Dendritic cell treated with granulocyte-macrophage colony-stimulating factor and Interleukin-4, amounts not matched to agents 40 ng/mL and 50 ng/mL, for 4 days (primary cell): ENCODE measurements at regions not wholly inside any gene's neighbourhood (a gene's known extent, or its start where the extent isn't known, plus 50 kb on each side); places are given as distances from the start of the nearest gene placed in this dataset.
"Not testable (repeated sequence)": the region's sequence is repeated elsewhere in the genome, so short reads cannot be mapped to it uniquely, and the experiment has no call there.

Experiments
- H3K27ac Mint-ChIP-seq: one replicate; pipeline ENCODE4 v1.8.0; 2022; ENCODE audit warnings: mild to moderate bottlenecking, mixed read lengths
- H3K27me3 Mint-ChIP-seq: one replicate; pipeline ENCODE4 v1.8.0; 2022; ENCODE audit warnings: mild to moderate bottlenecking, mixed read lengths
- H3K36me3 Mint-ChIP-seq: one replicate; pipeline ENCODE4 v1.8.0; 2022; ENCODE audit warnings: low read depth, mixed read lengths
- H3K4me1 Mint-ChIP-seq: one replicate; pipeline ENCODE4 v1.8.0; 2022; ENCODE audit warnings: low read depth, mixed read lengths
- H3K4me3 Mint-ChIP-seq: one replicate; pipeline ENCODE4 v1.8.0; 2022; ENCODE audit warnings: mild to moderate bottlenecking, moderate library complexity, mixed read lengths
- H3K9me3 Mint-ChIP-seq: one replicate; pipeline ENCODE4 v1.8.0; 2022; ENCODE audit warnings: mixed read lengths
- intact Hi-C: fragments of 100-400 bp; cut with micrococcal nuclease; formaldehyde crosslinking; loops from one replicate; pipeline ENCODE4 v1.15.0; 2022

DNA sequence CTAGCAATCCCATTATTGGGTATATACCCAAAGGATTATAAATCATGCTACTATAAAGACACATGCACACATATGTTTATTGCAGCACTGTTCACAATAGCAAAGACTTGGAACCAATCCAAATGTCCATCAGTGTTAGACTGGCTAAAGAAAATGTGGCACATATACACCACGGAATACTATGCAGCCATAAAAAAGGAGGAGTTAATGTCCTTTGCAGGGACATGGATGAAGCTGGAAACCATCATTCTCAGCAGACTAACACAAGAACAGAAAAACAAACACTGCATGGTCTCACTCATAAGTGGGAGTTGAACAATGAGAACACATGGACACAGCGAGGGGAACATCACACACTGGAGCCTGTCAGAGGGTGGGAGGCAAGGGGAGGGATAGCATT lies 113.4 kb upstream of the HEY2 start:
- H3K4me1 Mint-ChIP-seq, H3K27ac Mint-ChIP-seq, H3K27me3 Mint-ChIP-seq, H3K4me3 Mint-ChIP-seq, H3K9me3 Mint-ChIP-seq, H3K36me3 Mint-ChIP-seq, intact Hi-C loops: not testable (repeated sequence)

DNA sequence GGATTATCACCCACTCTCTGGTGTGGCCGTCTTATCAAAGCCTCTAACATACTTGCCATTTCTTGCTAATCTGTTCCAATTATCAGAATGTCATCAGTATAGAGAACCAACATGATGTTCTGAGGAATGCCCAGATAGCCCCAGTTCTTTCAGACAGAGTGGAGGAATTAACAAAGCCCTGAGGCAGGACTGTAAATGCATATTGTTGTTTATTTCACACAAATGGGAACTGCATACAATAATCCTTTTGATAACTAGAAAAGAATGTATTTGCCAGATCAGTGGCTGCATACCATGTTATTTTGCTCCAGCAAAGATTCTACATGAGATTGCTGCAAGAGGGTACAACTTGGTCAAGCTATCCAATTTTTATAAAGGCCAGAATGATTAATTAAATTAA lies 112.8 kb upstream of the HEY2 start:
- Mint-ChIP-seq H3K27ac (no peak overlapping the region), H3K27me3 (no peaks in the 10 kb centered on the region), H3K4me3 (no peak overlapping the region), H3K4me1 (no peaks in the 10 kb centered on the region), H3K9me3 (no peaks in the 10 kb centered on the region), H3K36me3 (no peaks in the 10 kb centered on the region)
- intact Hi-C loops, result no loop called here

- H3K9me3 Mint-ChIP-seq, result no peaks in the 10 kb centered on the region
- H3K4me3 Mint-ChIP-seq, result no peak overlapping the region
- intact Hi-C loops, result no loop called here
- H3K4me1 Mint-ChIP-seq, result no peaks in the 10 kb centered on the region
- no peaks in the 10 kb centered on the region for H3K27me3 Mint-ChIP-seq
- H3K36me3 Mint-ChIP-seq, result no peaks in the 10 kb centered on the region
- no peak overlapping the region for H3K27ac Mint-ChIP-seq
Measured at GRCh38 chr6:125637207-125637606, 112.2 kb upstream of the HEY2 start.

DNA sequence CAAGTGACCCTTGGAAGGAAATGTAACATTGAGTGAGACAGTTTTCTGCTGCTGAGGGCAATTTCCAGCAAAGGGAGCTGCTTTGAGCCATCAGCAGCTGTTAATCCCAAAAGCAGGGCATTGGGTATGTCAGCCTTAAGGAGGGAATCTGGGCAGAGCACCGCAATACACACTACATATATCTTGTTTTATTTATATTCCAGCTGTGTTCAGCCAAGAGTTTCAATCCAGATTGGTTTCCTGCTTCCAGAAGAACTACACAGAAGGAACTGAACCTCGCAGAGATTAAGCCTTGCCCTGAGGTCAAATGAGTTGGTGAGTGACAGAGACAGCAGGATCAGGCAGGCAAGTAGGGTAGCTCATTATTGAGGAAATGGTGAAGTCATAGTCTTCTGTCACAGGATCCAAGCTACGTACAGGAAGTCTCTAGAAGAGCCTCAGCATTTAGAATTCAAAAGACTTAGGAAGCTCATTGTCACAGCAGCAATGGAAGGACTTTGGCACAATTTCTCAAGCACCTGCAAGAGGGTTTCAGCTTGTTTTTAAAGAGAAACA lies 109.9 kb upstream of the HEY2 start:
- intact Hi-C loops, result no loop called here
- Mint-ChIP-seq H3K9me3 (no peaks in the 10 kb centered on the region), H3K4me1 (no peaks in the 10 kb centered on the region), H3K36me3 (no peaks in the 10 kb centered on the region), H3K27me3 (no peaks in the 10 kb centered on the region), H3K27ac (no peak overlapping the region), H3K4me3 (no peak overlapping the region)

DNA sequence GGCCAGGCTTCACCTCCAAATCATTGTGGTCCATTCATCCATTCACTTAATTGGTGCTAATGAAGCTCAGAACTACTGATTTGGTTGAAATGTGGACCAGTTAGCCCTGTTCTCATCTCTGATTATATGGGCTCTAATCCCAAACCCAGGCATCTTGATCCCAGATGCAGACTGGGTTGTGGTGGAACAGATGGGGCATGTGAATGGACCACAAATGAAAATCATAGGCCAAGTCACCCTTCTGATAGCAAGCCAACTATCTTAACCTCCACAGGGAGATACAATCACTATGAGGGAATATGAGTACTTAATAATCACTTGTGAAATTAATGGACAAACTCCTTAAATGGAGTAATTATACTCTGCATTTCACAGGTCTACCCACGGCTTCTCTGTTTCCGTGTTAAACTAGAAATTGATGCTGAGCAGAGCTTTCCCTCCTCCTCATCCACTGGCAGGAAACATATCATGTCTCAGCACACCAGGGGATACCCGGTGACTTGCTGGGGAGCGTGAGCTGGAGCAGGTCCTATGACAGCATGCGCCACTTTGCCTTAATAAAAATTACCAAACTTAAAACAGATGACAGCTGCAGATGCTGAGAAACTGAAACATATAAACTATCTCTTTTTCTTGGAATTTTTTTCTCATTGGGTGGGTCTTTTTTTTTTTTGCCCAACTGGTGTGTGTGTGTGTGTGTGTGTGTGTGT lies 108.8 kb upstream of the HEY2 start:
- Mint-ChIP-seq H3K36me3 (no peaks in the 10 kb centered on the region), H3K4me1 (no peaks in the 10 kb centered on the region), H3K27me3 (no peaks in the 10 kb centered on the region), H3K9me3 (no peaks in the 10 kb centered on the region), H3K27ac (no peak overlapping the region), H3K4me3 (no peak overlapping the region)
- intact Hi-C loops, result no loop called here

- H3K27me3 Mint-ChIP-seq, H3K36me3 Mint-ChIP-seq, H3K9me3 Mint-ChIP-seq, intact Hi-C loops, H3K27ac Mint-ChIP-seq, H3K4me3 Mint-ChIP-seq, H3K4me1 Mint-ChIP-seq: not testable (repeated sequence)
Measured at GRCh38 chr6:125643967-125644661, 105.3 kb upstream of the HEY2 start.

GRCh38 chr6:125647391-125647790 lies 102.0 kb upstream of the HEY2 start:
- Mint-ChIP-seq H3K4me3 (no peak overlapping the region), H3K9me3 (no peaks in the 10 kb centered on the region), H3K27ac (no peak overlapping the region), H3K36me3 (no peaks in the 10 kb centered on the region), H3K4me1 (no peaks in the 10 kb centered on the region), H3K27me3 (no peaks in the 10 kb centered on the region)
- intact Hi-C loops, result no loop called here

DNA sequence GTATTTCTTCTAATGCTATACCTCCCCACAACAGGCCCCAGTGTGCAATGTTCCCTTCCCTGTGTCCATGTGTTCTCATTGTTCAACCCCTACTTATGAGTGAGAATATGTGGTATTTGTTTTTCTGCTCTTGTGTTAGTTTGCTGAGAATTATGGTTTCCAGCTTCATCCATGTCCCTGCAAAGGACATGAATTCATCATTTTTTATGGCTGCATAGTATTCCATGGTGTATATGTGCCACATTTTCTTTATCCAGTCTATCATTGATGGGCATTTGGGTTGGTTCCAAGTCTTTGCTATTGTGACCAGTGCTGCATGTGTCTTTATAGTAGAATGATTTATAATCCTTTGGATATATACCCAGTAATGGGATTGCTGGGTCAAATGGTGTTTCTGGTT lies 95.7 kb upstream of the HEY2 start:
- H3K4me3 Mint-ChIP-seq, H3K36me3 Mint-ChIP-seq, intact Hi-C loops, H3K27me3 Mint-ChIP-seq, H3K4me1 Mint-ChIP-seq, H3K27ac Mint-ChIP-seq, H3K9me3 Mint-ChIP-seq: not testable (repeated sequence)

GRCh38 chr6:125655511-125655910 lies 93.9 kb upstream of the HEY2 start:
- Mint-ChIP-seq H3K4me1 (no peaks in the 10 kb centered on the region), H3K4me3 (no peak overlapping the region), H3K9me3 (no peaks in the 10 kb centered on the region), H3K27ac (no peak overlapping the region), H3K36me3 (no peaks in the 10 kb centered on the region), H3K27me3 (no peaks in the 10 kb centered on the region)
- intact Hi-C loops, result no loop called here

GRCh38 chr6:125656287-125656870 lies 93.1 kb upstream of the HEY2 start:
- H3K36me3 Mint-ChIP-seq, result no peaks in the 10 kb centered on the region
- intact Hi-C loops, result no loop called here

DNA sequence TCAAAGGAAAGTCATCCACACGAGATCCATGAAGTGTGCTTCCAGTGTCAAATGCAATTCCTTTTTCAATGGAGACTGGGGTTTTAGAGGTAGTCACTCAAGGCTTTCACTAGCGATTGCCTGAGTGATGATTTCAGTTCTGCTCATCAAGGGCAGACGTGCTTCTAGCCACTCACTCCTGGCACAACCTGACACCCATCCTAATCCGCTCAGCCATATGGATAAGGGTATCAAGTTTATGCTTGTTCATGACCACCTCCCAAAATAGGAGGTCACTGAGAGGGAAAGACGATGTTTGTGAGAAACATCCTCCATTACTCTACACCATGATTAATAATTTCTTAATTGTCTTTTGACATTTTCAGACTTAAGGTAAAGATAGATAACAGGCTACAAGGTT lies 91.3 kb upstream of the HEY2 start:
- no peaks in the 10 kb centered on the region for H3K27me3 Mint-ChIP-seq

More at GRCh38 chr6:125656287-125656870, 93.1 kb upstream of the HEY2 start:
- Mint-ChIP-seq H3K4me1 (no peaks in the 10 kb centered on the region), H3K9me3 (no peaks in the 10 kb centered on the region), H3K27ac (no peak overlapping the region), H3K4me3 (no peak overlapping the region), H3K27me3 (no peaks in the 10 kb centered on the region)

DNA sequence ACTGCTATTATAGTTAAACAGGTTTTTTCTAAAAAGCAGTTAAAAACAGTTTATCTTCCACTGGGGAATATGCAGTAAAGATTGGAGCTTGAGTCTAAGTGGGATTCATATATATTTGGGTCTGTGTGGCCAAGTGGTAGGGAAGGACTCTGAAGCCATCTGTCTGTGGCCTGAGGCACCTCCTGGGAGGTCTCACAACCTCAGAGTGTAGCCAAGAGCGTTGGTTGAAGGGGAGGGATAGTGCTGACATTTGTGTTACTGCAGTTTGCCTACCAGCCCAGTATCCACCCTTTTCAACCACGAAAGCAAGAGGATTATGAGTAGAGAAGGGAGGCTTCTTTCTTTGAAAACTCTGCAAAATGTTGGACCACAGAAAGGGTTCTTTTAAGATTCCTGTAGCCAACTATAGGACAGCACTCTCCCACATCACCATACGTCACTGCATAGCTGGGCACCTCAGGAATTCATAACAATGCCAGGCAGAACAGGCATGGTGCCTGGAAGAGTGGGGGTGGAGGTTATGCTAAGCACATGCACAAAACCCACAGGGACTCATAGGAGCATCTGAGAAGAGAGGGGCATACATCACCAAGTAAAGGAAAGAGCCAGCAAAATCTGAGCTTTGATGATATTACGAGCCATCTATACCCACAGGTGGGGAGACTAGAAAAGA lies 90.5 kb upstream of the HEY2 start:
- intact Hi-C loops, result no loop called here
- Mint-ChIP-seq H3K9me3 (no peaks in the 10 kb centered on the region), H3K36me3 (no peaks in the 10 kb centered on the region), H3K4me1 (no peaks in the 10 kb centered on the region), H3K27me3 (no peaks in the 10 kb centered on the region), H3K27ac (no peak overlapping the region), H3K4me3 (no peak overlapping the region)

More for the DNA sequence above, 91.3 kb upstream of the HEY2 start:
- no peaks in the 10 kb centered on the region for H3K9me3 Mint-ChIP-seq
- intact Hi-C loops, result no loop called here
- no peaks in the 10 kb centered on the region for H3K4me1 Mint-ChIP-seq
- no peak overlapping the region for H3K27ac Mint-ChIP-seq
- H3K4me3 Mint-ChIP-seq, result no peak overlapping the region
- H3K36me3 Mint-ChIP-seq, result no peaks in the 10 kb centered on the region

DNA sequence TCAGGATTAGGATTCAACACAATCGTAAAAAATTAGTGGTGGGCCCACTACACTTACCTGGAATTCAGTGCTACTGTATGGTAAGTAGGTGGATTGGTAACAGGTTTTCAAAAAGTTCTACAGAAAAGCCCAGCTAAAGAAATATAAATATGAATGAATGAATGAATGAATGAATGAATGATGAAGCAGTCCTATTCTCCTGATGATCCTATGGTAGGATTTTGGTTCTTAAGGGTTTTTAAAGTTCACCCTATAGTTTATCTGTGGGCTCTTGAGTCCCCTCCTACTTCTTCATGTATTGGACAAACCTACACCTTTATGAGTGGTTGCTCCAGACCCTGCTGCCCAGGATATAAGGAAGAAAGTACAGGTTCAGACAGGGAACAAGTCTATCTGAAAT lies 89.5 kb upstream of the HEY2 start:
- intact Hi-C loops, result no loop called here
- H3K36me3 Mint-ChIP-seq, result no peaks in the 10 kb centered on the region
- H3K4me1 Mint-ChIP-seq, result no peaks in the 10 kb centered on the region
- peaks cover 2% of the 10 kb centered on the region for H3K27me3 Mint-ChIP-seq
- H3K4me3 Mint-ChIP-seq, result no peak overlapping the region
- no peaks in the 10 kb centered on the region for H3K9me3 Mint-ChIP-seq
- H3K27ac Mint-ChIP-seq, result no peak overlapping the region

DNA sequence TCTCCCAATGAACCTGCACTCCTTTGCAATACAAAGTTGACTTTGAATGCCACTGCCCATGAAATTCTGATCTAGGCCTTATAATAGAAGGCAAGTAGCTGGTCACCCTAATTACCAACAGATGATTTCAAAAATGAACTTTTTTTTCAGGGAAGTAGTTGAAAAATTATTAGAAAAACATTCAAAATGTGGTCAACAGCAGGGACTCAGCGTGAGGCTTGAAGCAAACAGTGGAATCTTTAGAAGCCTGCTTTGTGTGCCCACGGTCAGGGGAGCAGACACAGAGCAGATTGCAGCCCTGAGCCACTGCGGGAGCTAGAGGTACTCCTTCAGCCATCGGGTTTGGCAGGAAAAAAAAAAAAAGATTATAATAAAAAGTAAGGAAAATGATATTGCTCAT lies 87.1 kb upstream of the HEY2 start:
- intact Hi-C loops, result no loop called here
- Mint-ChIP-seq H3K4me1 (no peaks in the 10 kb centered on the region), H3K4me3 (no peak overlapping the region), H3K9me3 (no peaks in the 10 kb centered on the region), H3K36me3 (no peaks in the 10 kb centered on the region), H3K27me3 (peaks cover 2% of the 10 kb centered on the region), H3K27ac (no peak overlapping the region)
